ENCODE measurements at regions not wholly inside any gene's neighbourhood (a gene's known extent, or its start where the extent isn't known, plus 50 kb on each side); places are given as distances from the start of the nearest gene placed in this dataset.

- no peak for DNase-seq (ENCODE audit: low spot score)
These were observed 130.3 kb downstream of the BUD13 start for GRCh38 chr11:116642481-116642880.

- peak; percentile 34 for DNase-seq (ENCODE audit: low spot score)
These were observed 131.2 kb downstream of the BUD13 start for GRCh38 chr11:116641561-116642045.

- no peak for DNase-seq (ENCODE audit: low spot score)
These were observed 132.0 kb downstream of the BUD13 start for GRCh38 chr11:116640641-116641402.

- DNase-seq (ENCODE audit: low spot score) = no peak
These were observed 134.3 kb downstream of the BUD13 start for GRCh38 chr11:116638463-116638862.

- no peak for DNase-seq (ENCODE audit: low spot score)
These were observed 135.0 kb downstream of the BUD13 start for GRCh38 chr11:116637766-116638165.

- no peak for DNase-seq (ENCODE audit: low spot score)
These were observed 136.4 kb downstream of the BUD13 start for GRCh38 chr11:116636341-116636929.

GRCh38 chr11:116631201-116631600, 141.6 kb downstream of the BUD13 start:
- DNase-seq (ENCODE audit: low spot score) = no peak

GRCh38 chr11:116618461-116618860, 154.3 kb downstream of the BUD13 start:
- DNase-seq (ENCODE audit: low spot score) = no peak

GRCh38 chr11:116615211-116615865, 157.4 kb downstream of the BUD13 start:
- DNase-seq (ENCODE audit: low spot score) = no peak

GRCh38 chr11:116614306-116615210, 158.2 kb downstream of the BUD13 start:
- DNase-seq (ENCODE audit: low spot score) = no peak

GRCh38 chr11:116613206-116613875, 159.4 kb downstream of the BUD13 start:
- DNase-seq (ENCODE audit: low spot score) = no peak

- no peak for DNase-seq (ENCODE audit: low spot score)
These were observed 160.7 kb downstream of the BUD13 start for GRCh38 chr11:116611998-116612620.

GRCh38 chr11:116610190-116610589, 162.6 kb downstream of the BUD13 start:
- DNase-seq (ENCODE audit: low spot score) = no peak

- no peak for DNase-seq (ENCODE audit: low spot score)
These were observed 165.8 kb downstream of the BUD13 start for GRCh38 chr11:116607027-116607426.

- DNase-seq (ENCODE audit: low spot score) = no peak
These were observed 167.0 kb downstream of the BUD13 start for GRCh38 chr11:116605543-116606459.

GRCh38 chr11:116603728-116604323, 169.0 kb downstream of the BUD13 start:
- no peak for DNase-seq (ENCODE audit: low spot score)

- DNase-seq (ENCODE audit: low spot score) = no peak
These were observed 170.2 kb downstream of the BUD13 start for GRCh38 chr11:116602637-116602942.

- no peak for DNase-seq (ENCODE audit: low spot score)
These were observed 170.8 kb downstream of the BUD13 start for GRCh38 chr11:116601814-116602636.

GRCh38 chr11:116600930-116601329, 171.9 kb downstream of the BUD13 start:
- DNase-seq (ENCODE audit: low spot score) = no peak
